ENCODE measurements at regions not wholly inside any gene's neighbourhood (a gene's known extent, or its start where the extent isn't known, plus 50 kb on each side); places are given as distances from the start of the nearest gene placed in this dataset.

DNA sequence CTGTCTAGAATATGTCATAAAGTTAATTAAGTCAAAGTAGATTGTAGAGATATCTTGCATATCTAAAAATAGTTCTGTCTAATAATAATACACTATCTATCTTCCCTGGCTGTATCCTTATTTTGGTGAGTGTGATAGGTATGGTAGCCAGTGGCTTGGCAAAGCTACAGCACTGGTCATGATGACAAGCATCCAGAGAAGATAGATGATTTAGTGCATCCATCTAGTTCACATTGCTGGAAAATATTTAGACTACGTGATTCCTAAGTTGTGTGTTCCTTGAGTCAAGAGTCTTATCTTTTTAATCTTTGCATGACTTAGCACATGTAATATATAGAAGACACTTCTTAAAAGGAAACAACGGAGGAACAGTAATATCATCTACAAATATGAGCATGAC is 711.2 kb upstream of the KCND2 start:
- H3K4me3 ChIP-seq = no peak overlapping the region
- no peaks in the 10 kb centered on the region for H3K27me3 ChIP-seq (ENCODE audit: insufficient read depth)
- H3K4me1 Mint-ChIP-seq = no peaks in the 10 kb centered on the region
- no peaks in the 10 kb centered on the region for H4K20me1 ChIP-seq (replicated peaks; ENCODE audit: insufficient read depth)
- no peaks in the 10 kb centered on the region for H3K9me2 ChIP-seq (ENCODE audit: insufficient read depth)
- no peaks in the 10 kb centered on the region; the same call in 2 of the 3 replicates for H3K9me3 Mint-ChIP-seq
- ATAC-seq (no peak), DNase-seq (ENCODE audit: low spot score) (no peak)
- H3K36me3 ChIP-seq (ENCODE audit: insufficient read depth) = no peaks in the 10 kb centered on the region
- no peaks in the 10 kb centered on the region for H3K4me1 ChIP-seq (ENCODE audit: insufficient read depth)
- no peak overlapping the region for H3K4me3 Mint-ChIP-seq
- H3K27me3 Mint-ChIP-seq (ENCODE audit: insufficient read depth, low read depth, poor library complexity) = no peaks in the 10 kb centered on the region
- H3F3A ChIP-seq (replicated peaks; ENCODE audit: low read depth) = no peaks in the 10 kb centered on the region
- no peak overlapping the region for H3K4me2 ChIP-seq
- no peak overlapping the region for H3K27ac ChIP-seq (ENCODE audit: low read depth)
- H2AFZ ChIP-seq = no peak overlapping the region
- TF ChIP-seq STAT1 (IDR thresholded peaks at IDR 0.05; ENCODE audit: unreplicated experiment) (no peak), POLR2AphosphoS5 (IDR thresholded peaks at IDR 0.05; ENCODE audit: low read depth) (no peak), CREB1 (CRISPR knock-in tag; IDR thresholded peaks at IDR 0.05; ENCODE audit: low read depth) (no peak), EZH2 (IDR thresholded peaks at IDR 0.05; ENCODE audit: low read depth, unreplicated experiment) (no peak), JUNB (IDR thresholded peaks at IDR 0.05; ENCODE audit: unreplicated experiment) (no peak), ZNF462 (CRISPR knock-in tag; IDR thresholded peaks at IDR 0.05) (no peak), ZNF114 (CRISPR knock-in tag; IDR thresholded peaks at IDR 0.05) (no peak), REST (IDR thresholded peaks at IDR 0.05; ENCODE audit: unreplicated experiment) (no peak), ZNF331 (CRISPR knock-in tag; IDR thresholded peaks at IDR 0.05; ENCODE audit: low read depth) (no peak), EZH2phosphoT487 (IDR thresholded peaks at IDR 0.05; ENCODE audit: unreplicated experiment) (no peak), CTCF (conservative IDR thresholded peaks at IDR 0.05; ENCODE audit: low read depth in 2 of 2) (no peak), NANOG (IDR thresholded peaks at IDR 0.05; ENCODE audit: borderline replicate concordance) (no peak)
- TF ChIP-seq, protein P1, sequence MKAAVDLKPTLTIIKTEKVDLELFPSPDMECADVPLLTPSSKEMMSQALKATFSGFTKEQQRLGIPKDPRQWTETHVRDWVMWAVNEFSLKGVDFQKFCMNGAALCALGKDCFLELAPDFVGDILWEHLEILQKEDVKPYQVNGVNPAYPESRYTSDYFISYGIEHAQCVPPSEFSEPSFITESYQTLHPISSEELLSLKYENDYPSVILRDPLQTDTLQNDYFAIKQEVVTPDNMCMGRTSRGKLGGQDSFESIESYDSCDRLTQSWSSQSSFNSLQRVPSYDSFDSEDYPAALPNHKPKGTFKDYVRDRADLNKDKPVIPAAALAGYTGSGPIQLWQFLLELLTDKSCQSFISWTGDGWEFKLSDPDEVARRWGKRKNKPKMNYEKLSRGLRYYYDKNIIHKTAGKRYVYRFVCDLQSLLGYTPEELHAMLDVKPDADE (IDR thresholded peaks at IDR 0.05) = no peak
- no peaks in the 10 kb centered on the region for H3K79me2 ChIP-seq (replicated peaks; ENCODE audit: insufficient read depth)
- H3K27ac Mint-ChIP-seq = no peak overlapping the region
- no peaks in the 10 kb centered on the region for H3K36me3 Mint-ChIP-seq (ENCODE audit: low read depth)

Data from GM23338 (cell line).